22Rv1 (cell line): ENCODE measurements at regions not wholly inside any gene's neighbourhood (a gene's known extent, or its start where the extent isn't known, plus 50 kb on each side); places are given as distances from the start of the nearest gene placed in this dataset.
A peak's percentile ranks its signal among the peaks of the same experiment; 100 is the strongest.
"Not testable (repeated sequence)": the region's sequence is repeated elsewhere in the genome, so short reads cannot be mapped to it uniquely, and the experiment has no call there.

Source experiments
- H3K27ac ChIP-seq: fragments of 450-650 bp; 2 replicates; pipeline ENCODE4 v1.5.1; 2017
- CTCF ChIP-seq: fragments of 450-650 bp; IDR thresholded peaks from 2 replicates; pipeline ENCODE4 v1.5.1; 2017; ENCODE audit warnings: mild to moderate bottlenecking
- ZFX ChIP-seq: fragments of 450-650 bp; IDR thresholded peaks from 2 replicates; pipeline ENCODE4 v1.6.1; 2017; ENCODE audit warnings: antibody characterized with exemption, borderline replicate concordance

GRCh38 chrX:65971151-65971550 is 68.7 kb downstream of the VSIG4 start:
- no peak overlapping the region for H3K27ac ChIP-seq
- TF ChIP-seq ZFX, result no peak
- no peak for TF ChIP-seq CTCF

GRCh38 chrX:65967159-65967558 is 72.7 kb downstream of the VSIG4 start:
- not testable (repeated sequence) for H3K27ac ChIP-seq

GRCh38 chrX:65961714-65962113 is 78.2 kb downstream of the VSIG4 start:
- H3K27ac ChIP-seq, result no peak overlapping the region
- TF ChIP-seq ZFX (no peak), CTCF (no peak)

- no peak overlapping the region for H3K27ac ChIP-seq
- TF ChIP-seq CTCF, result no peak
- TF ChIP-seq ZFX, result no peak
These were observed 91.8 kb downstream of the VSIG4 start for GRCh38 chrX:65948103-65948502.

GRCh38 chrX:65941775-65942174 is 98.1 kb downstream of the VSIG4 start:
- H3K27ac ChIP-seq, result no peak overlapping the region
- no peak for TF ChIP-seq ZFX
- TF ChIP-seq CTCF, result no peak

GRCh38 chrX:65933085-65933589 is 106.7 kb downstream of the VSIG4 start:
- TF ChIP-seq ZFX (no peak), CTCF (no peak)
- no peak overlapping the region for H3K27ac ChIP-seq

- TF ChIP-seq ZFX, result no peak
- TF ChIP-seq CTCF, result peak; percentile 32
- no peak overlapping the region for H3K27ac ChIP-seq
These were observed 107.5 kb downstream of the VSIG4 start for GRCh38 chrX:65932173-65933084.
